ENCODE measurements at regions not wholly inside any gene's neighbourhood (a gene's known extent, or its start where the extent isn't known, plus 50 kb on each side); places are given as distances from the start of the nearest gene placed in this dataset.

DNA sequence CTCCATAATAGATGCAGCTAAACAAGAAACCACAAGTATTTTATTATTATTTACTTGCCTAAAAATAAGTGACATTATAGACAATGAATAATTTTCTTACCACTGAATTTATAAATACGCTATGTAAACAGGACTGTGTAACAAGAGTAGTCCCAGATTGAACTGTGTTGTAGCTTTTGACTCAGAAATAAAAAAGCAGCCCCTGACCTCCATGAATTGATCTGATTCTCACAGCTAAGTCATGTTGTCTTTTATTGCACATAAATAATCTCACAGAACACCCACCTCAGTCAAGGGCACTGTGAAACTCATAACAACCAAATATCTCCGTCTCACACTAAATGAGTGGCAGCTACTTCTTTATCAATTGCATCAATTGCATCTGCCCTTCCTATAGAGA, 171.6 kb downstream of the TMX3 start:
- TF ChIP-seq POLR2AphosphoS5 (IDR thresholded peaks at IDR 0.05; ENCODE audit: low read depth, low read length) (no peak), PAX5 (IDR thresholded peaks at IDR 0.05; ENCODE audit: insufficient read depth, low read length, severe bottlenecking) (no peak), POU2F2 (IDR thresholded peaks at IDR 0.05; ENCODE audit: low read depth, low read length) (no peak), SPI1 (IDR thresholded peaks at IDR 0.05; ENCODE audit: low read depth, low read length) (no peak), POLR2A (IDR thresholded peaks at IDR 0.05; ENCODE audit: low read depth, low read length) (no peak)
- DNase-seq (ENCODE audit: insufficient read length, low spot score) (no peak), FAIRE-seq (no peak)

DNA sequence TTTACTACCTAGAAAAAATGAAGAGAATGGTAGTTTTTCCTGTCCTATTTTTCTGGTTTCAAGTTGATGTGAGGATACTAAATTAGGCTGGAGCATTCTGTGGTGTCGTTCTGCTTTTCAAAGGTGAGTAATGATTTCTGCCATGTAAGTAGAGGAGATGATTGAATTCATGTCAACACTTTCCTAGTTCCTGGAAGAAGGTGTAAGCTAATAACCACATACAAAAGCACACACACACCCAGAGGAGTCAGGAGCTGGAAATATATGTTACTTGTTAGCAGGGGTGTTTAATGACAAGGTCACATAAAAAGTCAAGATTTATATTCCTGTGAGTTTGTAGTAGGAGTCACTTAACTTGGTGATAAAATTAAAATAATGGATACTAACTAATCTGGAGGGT, 172.1 kb downstream of the TMX3 start:
- DNase-seq (ENCODE audit: insufficient read length, low spot score) (no peak), FAIRE-seq (no peak)
- TF ChIP-seq POU2F2 (IDR thresholded peaks at IDR 0.05; ENCODE audit: low read depth, low read length) = no peak

- no peak for DNase-seq (ENCODE audit: insufficient read length, low spot score)
- no peak for FAIRE-seq
- TF ChIP-seq TAF1 (IDR thresholded peaks at IDR 0.05; ENCODE audit: low read depth, low read length) (no peak), POLR2A (IDR thresholded peaks at IDR 0.05; ENCODE audit: low read depth, low read length) (no peak), POLR2AphosphoS5 (IDR thresholded peaks at IDR 0.05; ENCODE audit: low read depth, low read length) (no peak), PAX5 (IDR thresholded peaks at IDR 0.05; ENCODE audit: insufficient read depth, low read length, severe bottlenecking) (no peak), POU2F2 (IDR thresholded peaks at IDR 0.05; ENCODE audit: low read depth, low read length) (no peak), SPI1 (IDR thresholded peaks at IDR 0.05; ENCODE audit: low read depth, low read length) (no peak)
Observed at GRCh38 chr18:68533641-68534040, 181.3 kb downstream of the TMX3 start.

DNA sequence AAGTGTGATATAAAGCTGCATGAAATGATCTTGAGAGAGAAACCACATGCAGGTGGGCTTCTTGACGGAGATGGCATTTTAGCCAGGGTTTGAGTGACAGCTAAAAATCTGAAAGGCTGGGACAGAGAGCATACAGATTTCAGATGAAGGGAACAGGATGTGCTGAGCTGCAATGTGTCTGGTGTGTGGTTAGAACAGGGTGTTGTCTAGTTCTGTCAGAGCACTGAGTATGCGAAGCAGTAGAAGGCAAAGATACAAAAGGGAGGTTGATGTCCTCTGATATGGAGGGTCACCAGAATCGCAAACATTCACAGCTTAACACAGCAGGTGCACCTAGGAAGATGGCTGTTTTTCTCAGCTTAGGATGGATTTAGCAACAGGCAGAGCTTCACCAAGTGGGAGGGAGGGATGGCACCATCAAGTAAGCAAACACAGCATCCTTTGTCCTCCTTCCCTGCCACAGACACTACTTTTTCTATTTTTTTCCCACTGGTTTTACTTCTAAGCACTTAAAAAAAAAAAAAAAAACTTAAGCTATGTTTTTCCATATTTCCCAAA, 182.5 kb downstream of the TMX3 start:
- no peak for DNase-seq (ENCODE audit: insufficient read length, low spot score)
- FAIRE-seq = no peak
- no peak for TF ChIP-seq POLR2AphosphoS5 (IDR thresholded peaks at IDR 0.05; ENCODE audit: low read depth, low read length)
- no peak for TF ChIP-seq PAX5 (IDR thresholded peaks at IDR 0.05; ENCODE audit: insufficient read depth, low read length, severe bottlenecking)
- TF ChIP-seq TAF1 (IDR thresholded peaks at IDR 0.05; ENCODE audit: low read depth, low read length) = no peak
- TF ChIP-seq POLR2A (IDR thresholded peaks at IDR 0.05; ENCODE audit: low read depth, low read length) = no peak
- no peak for TF ChIP-seq SPI1 (IDR thresholded peaks at IDR 0.05; ENCODE audit: low read depth, low read length)
- TF ChIP-seq POU2F2 (IDR thresholded peaks at IDR 0.05; ENCODE audit: low read depth, low read length) = no peak

DNA sequence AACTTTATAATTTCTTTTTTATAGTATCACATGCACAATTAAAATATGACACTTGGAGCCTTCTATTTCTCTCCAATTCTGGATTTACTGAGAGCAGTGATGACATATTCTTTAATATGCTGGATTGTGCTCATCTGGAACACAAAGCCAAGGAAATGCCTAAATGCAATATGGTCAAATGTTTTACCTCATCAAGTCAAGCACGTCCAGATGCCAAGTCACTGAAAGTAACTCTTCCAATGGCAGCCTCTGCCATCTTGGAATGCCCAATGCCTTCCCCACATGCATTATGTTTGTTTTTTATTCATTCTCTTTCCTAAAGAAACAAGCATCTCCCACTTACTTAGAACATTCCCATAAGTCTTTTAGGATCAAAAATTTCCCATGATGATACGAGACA, 189.8 kb downstream of the TMX3 start:
- TF ChIP-seq POLR2A (IDR thresholded peaks at IDR 0.05; ENCODE audit: low read depth, low read length) = no peak
- no peak for TF ChIP-seq PAX5 (IDR thresholded peaks at IDR 0.05; ENCODE audit: insufficient read depth, low read length, severe bottlenecking)
- TF ChIP-seq TAF1 (IDR thresholded peaks at IDR 0.05; ENCODE audit: low read depth, low read length) = no peak
- no peak for TF ChIP-seq SPI1 (IDR thresholded peaks at IDR 0.05; ENCODE audit: low read depth, low read length)
- no peak for TF ChIP-seq POLR2AphosphoS5 (IDR thresholded peaks at IDR 0.05; ENCODE audit: low read depth, low read length)
- TF ChIP-seq POU2F2 (IDR thresholded peaks at IDR 0.05; ENCODE audit: low read depth, low read length) = no peak
- DNase-seq (ENCODE audit: insufficient read length, low spot score) (no peak), FAIRE-seq (no peak)

- no peak for FAIRE-seq
- DNase-seq (ENCODE audit: insufficient read length, low spot score) = no peak
- TF ChIP-seq POU2F2 (IDR thresholded peaks at IDR 0.05; ENCODE audit: low read depth, low read length) = no peak
- TF ChIP-seq SPI1 (IDR thresholded peaks at IDR 0.05; ENCODE audit: low read depth, low read length) = no peak
- TF ChIP-seq TAF1 (IDR thresholded peaks at IDR 0.05; ENCODE audit: low read depth, low read length) = no peak
- TF ChIP-seq POLR2AphosphoS5 (IDR thresholded peaks at IDR 0.05; ENCODE audit: low read depth, low read length) = no peak
- no peak for TF ChIP-seq PAX5 (IDR thresholded peaks at IDR 0.05; ENCODE audit: insufficient read depth, low read length, severe bottlenecking)
- no peak for TF ChIP-seq POLR2A (IDR thresholded peaks at IDR 0.05; ENCODE audit: low read depth, low read length)
Observed at GRCh38 chr18:68520406-68521075, 194.4 kb downstream of the TMX3 start.

DNA sequence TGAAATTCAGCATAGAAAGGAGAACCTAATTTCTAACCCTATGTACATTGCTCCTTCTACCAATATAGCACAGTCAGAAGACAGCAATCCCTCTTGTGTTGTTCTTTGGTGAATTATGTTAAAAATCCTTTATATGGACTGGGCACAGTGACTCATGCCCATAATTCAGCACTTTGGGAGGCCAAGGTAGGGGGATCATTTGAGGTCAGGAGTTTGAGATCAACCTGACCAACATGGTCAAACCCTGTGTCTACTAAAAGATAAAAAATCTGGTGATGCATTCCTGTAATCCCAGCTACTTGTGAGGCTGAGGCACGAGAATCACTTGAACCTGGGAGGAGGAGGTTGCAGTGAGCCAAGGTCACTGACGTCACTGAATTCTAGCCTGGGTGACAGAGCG, 195.6 kb downstream of the TMX3 start:
- no peak for TF ChIP-seq SPI1 (IDR thresholded peaks at IDR 0.05; ENCODE audit: low read depth, low read length)
- no peak for TF ChIP-seq PAX5 (IDR thresholded peaks at IDR 0.05; ENCODE audit: insufficient read depth, low read length, severe bottlenecking)
- no peak for TF ChIP-seq POLR2A (IDR thresholded peaks at IDR 0.05; ENCODE audit: low read depth, low read length)
- TF ChIP-seq TAF1 (IDR thresholded peaks at IDR 0.05; ENCODE audit: low read depth, low read length) = no peak
- no peak for TF ChIP-seq POU2F2 (IDR thresholded peaks at IDR 0.05; ENCODE audit: low read depth, low read length)
- no peak for TF ChIP-seq POLR2AphosphoS5 (IDR thresholded peaks at IDR 0.05; ENCODE audit: low read depth, low read length)
- DNase-seq (ENCODE audit: insufficient read length, low spot score) = no peak
- FAIRE-seq = no peak

DNA sequence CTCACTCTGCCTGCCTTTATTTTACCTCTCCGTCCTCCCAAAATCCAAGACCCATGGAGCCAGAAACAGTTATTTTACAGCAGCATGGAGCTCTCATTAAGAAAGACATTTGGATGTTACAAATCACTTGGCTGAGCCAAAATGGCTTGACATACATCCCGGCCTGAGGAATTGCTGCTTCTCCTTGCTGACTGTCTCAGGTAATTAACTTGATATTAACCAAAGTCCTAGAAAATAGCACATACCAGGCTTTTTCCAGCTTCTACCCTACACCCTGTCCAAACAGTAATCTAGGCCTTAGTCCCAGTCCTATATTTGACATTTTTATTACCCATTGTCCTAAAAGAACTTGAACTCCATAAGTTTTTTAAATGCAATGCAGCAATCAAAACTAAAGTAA, 205.0 kb downstream of the TMX3 start:
- TF ChIP-seq SPI1 (IDR thresholded peaks at IDR 0.05; ENCODE audit: low read depth, low read length) (no peak), POLR2AphosphoS5 (IDR thresholded peaks at IDR 0.05; ENCODE audit: low read depth, low read length) (no peak), POLR2A (IDR thresholded peaks at IDR 0.05; ENCODE audit: low read depth, low read length) (no peak), POU2F2 (IDR thresholded peaks at IDR 0.05; ENCODE audit: low read depth, low read length) (no peak), PAX5 (IDR thresholded peaks at IDR 0.05; ENCODE audit: insufficient read depth, low read length, severe bottlenecking) (no peak), TAF1 (IDR thresholded peaks at IDR 0.05; ENCODE audit: low read depth, low read length) (no peak)
- no peak for FAIRE-seq
- DNase-seq (ENCODE audit: insufficient read length, low spot score) = no peak

DNA sequence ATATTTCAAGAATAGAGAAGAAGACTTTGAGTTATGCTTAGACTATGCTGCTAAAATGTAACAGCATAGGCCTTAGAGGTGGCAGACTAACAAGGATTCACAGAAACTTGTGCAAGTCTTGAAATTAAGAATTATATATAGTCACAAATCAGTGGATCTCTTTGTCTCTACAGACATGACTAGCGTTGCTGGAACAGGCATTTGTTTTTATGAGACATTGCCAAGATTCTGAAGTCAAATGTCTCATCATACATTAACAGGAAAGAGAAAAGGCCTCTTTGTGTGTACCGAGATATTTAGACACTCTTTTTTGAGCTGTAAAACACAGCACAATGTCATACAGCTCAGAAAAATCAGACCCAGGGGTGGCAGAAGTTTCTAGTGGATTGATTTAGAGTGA, 207.1 kb downstream of the TMX3 start:
- DNase-seq (ENCODE audit: insufficient read length, low spot score) = no peak
- TF ChIP-seq POU2F2 (IDR thresholded peaks at IDR 0.05; ENCODE audit: low read depth, low read length) = no peak
- no peak for TF ChIP-seq SPI1 (IDR thresholded peaks at IDR 0.05; ENCODE audit: low read depth, low read length)
- TF ChIP-seq PAX5 (IDR thresholded peaks at IDR 0.05; ENCODE audit: insufficient read depth, low read length, severe bottlenecking) = no peak
- TF ChIP-seq POLR2AphosphoS5 (IDR thresholded peaks at IDR 0.05; ENCODE audit: low read depth, low read length) = no peak
- TF ChIP-seq POLR2A (IDR thresholded peaks at IDR 0.05; ENCODE audit: low read depth, low read length) = no peak
- no peak for TF ChIP-seq TAF1 (IDR thresholded peaks at IDR 0.05; ENCODE audit: low read depth, low read length)
- FAIRE-seq = no peak

- TF ChIP-seq POU2F2 (IDR thresholded peaks at IDR 0.05; ENCODE audit: low read depth, low read length) = no peak
- no peak for TF ChIP-seq POLR2AphosphoS5 (IDR thresholded peaks at IDR 0.05; ENCODE audit: low read depth, low read length)
- FAIRE-seq = no peak
- no peak for DNase-seq (ENCODE audit: insufficient read length, low spot score)
Observed at GRCh38 chr18:68505178-68505574, 209.7 kb downstream of the TMX3 start.

Measured in GM12891 (cell line).